HepG2 (cell line): ENCODE measurements at regions not wholly inside any gene's neighbourhood (a gene's known extent, or its start where the extent isn't known, plus 50 kb on each side); places are given as distances from the start of the nearest gene placed in this dataset.

Source experiments
- ATF7-NPFF ChIP-seq: sonication (generic); formaldehyde crosslinking; IDR thresholded peaks from 2 replicates; pipeline ENCODE4 v1.8.1; 2023; ENCODE audit warnings: mild to moderate bottlenecking, low read depth, missing genetic modification reagents, moderate library complexity
- SP5 ChIP-seq: IDR thresholded peaks from 2 replicates; pipeline ENCODE4 v1.6.1; 2016; ENCODE audit warnings: low read depth, borderline replicate concordance
- THRA ChIP-seq: sonication (generic); formaldehyde crosslinking; IDR thresholded peaks from 2 replicates; pipeline ENCODE4 v1.4.0; 2020; ENCODE audit warnings: missing genetic modification reagents, borderline replicate concordance

DNA sequence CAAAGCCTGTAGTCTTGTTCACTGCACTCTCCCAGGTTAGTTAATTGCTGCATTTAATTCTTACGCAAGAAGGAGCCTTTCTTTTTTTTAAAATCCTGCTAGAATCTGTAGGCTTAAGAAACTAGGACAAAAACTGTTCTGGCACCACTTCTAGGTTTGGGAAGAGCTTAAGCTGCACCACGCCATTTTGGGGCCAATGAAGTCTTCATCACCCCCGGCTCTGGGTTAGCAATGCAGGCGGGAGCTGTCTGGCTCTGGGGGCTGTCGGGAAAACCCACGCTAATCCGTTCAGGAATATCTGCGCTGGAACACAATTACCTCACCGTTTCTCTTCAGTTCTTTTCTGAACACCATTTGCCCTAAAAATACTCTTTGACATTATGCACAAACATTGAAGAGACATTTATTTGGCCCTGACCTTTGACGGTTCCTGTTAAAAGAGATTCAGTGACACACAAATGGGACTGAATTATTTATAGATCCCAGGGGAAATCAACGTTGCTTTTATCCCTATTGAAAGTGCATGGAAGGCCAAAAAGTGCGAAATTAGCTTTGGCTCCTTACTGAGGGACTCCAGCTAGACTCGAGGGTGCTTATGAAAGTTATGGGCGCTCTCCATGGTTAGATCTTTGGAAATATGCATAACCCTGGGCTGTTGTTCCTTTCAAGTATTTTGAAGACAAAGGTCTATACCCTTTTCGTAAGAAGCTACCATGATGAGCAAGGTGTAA is 249.2 kb downstream of the HAPSTR1 start:
- TF ChIP-seq SP5 (no peak), ATF7-NPFF (CRISPR knock-in tag) (no peak), THRA (CRISPR knock-in tag) (no peak)
